ENCODE measurements at regions not wholly inside any gene's neighbourhood (a gene's known extent, or its start where the extent isn't known, plus 50 kb on each side); places are given as distances from the start of the nearest gene placed in this dataset.

DNA sequence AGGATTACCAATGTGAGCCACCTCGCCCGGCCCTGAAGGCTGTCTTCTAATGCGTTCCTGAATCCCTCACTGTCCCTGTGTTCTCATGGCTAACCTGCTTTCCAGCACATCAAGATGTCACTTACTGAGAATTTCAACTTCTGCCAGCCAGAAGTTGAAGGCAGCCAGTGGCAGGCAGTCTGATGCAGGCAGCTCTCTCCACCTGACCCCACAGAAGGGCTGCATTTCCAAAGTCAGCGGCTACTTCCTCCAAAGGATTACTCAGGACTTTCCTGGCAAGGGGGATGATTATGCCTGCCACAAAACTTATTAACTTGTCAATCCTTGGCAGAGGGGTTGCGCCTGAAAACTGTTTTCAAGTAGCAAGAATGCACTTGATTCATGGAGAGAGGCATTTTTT, 1219.4 kb downstream of the TYW1 start:
- intact Hi-C loops (cut with micrococcal nuclease): no loop called here
- no peak overlapping the region for H3K4me2 ChIP-seq (ENCODE audit: low read depth, low read length)
- no peak overlapping the region for H4K91ac ChIP-seq (ENCODE audit: insufficient read depth, low read depth, low read length)
- H2AK9ac ChIP-seq (replicated peaks; ENCODE audit: low read depth, low read length, poor library complexity): no peak overlapping the region
- in situ Hi-C loops (cut with MboI; ENCODE audit: low sequenced_read_pairs): no loop called here
- H3K56ac ChIP-seq (ENCODE audit: extremely low read depth, insufficient read depth, low read length): no peak overlapping the region
- no peak overlapping the region for H3K4me3 ChIP-seq (ENCODE audit: insufficient read depth, low read depth, low read length)
- no peak overlapping the region for H3K4ac ChIP-seq (ENCODE audit: low read depth, low read length)
- no peaks in the 10 kb centered on the region for H3K27me3 ChIP-seq (ENCODE audit: control insufficient read depth, insufficient read depth, low read length)
- H3K9ac ChIP-seq (ENCODE audit: low read depth, low read length): no peak overlapping the region
- no peak overlapping the region for H2BK5ac ChIP-seq (ENCODE audit: low read depth, low read length, poor library complexity, severe bottlenecking)
- H3K9me1 ChIP-seq (ENCODE audit: insufficient read depth, low read length): no peaks in the 10 kb centered on the region
- no TSS peak for BruUV-seq (replicated peaks)
- no peak overlapping the region for H3K14ac ChIP-seq (replicated peaks; ENCODE audit: low read depth, low read length)
- 64% methylated on average over 3 of the region's 5 CpGs; no CpG with 5 or more reads in 1 of the 2 experiments for WGBS, 2 experiments (ENCODE audit: extremely low coverage in 2 of 2, insufficient read length in 1 of 2)
- no peak overlapping the region for H3K18ac ChIP-seq (ENCODE audit: low read depth, low read length)
- no peaks in the 10 kb centered on the region for H3K36me3 ChIP-seq (ENCODE audit: control insufficient read depth, insufficient read depth, low read length)
- no peak overlapping the region for H2BK20ac ChIP-seq (ENCODE audit: low read depth, low read length)
- H2AFZ ChIP-seq (replicated peaks; ENCODE audit: low read length, poor library complexity): no peak overlapping the region
- TF ChIP-seq CEBPB (IDR thresholded peaks at IDR 0.05; ENCODE audit: low read depth, low read length) (no peak), CHD1 (IDR thresholded peaks at IDR 0.05; ENCODE audit: low read depth, low read length) (no peak), RAD21 (IDR thresholded peaks at IDR 0.05; ENCODE audit: low read length) (no peak), MAFK (IDR thresholded peaks at IDR 0.05; ENCODE audit: low read depth, low read length) (no peak), MXI1 (IDR thresholded peaks at IDR 0.05; ENCODE audit: borderline replicate concordance, low read depth, low read length) (no peak), FOS (IDR thresholded peaks at IDR 0.05; ENCODE audit: low read depth, low read length) (no peak), POLR2A (IDR thresholded peaks at IDR 0.05; ENCODE audit: low read depth, low read length) (no peak), RCOR1 (IDR thresholded peaks at IDR 0.05; ENCODE audit: insufficient replicate concordance, low read length) (no peak), MAZ (IDR thresholded peaks at IDR 0.05; ENCODE audit: borderline replicate concordance, low read depth, low read length) (no peak), SMC3 (IDR thresholded peaks at IDR 0.05; ENCODE audit: low read depth, low read length) (no peak), BHLHE40 (IDR thresholded peaks at IDR 0.05; ENCODE audit: low read depth, low read length) (no peak), RFX5 (IDR thresholded peaks at IDR 0.05; ENCODE audit: low read depth, low read length) (no peak), NFE2L2 (IDR thresholded peaks at IDR 0.05; ENCODE audit: low read depth, low read length) (no peak)
- TF ChIP-seq, protein P1, sequence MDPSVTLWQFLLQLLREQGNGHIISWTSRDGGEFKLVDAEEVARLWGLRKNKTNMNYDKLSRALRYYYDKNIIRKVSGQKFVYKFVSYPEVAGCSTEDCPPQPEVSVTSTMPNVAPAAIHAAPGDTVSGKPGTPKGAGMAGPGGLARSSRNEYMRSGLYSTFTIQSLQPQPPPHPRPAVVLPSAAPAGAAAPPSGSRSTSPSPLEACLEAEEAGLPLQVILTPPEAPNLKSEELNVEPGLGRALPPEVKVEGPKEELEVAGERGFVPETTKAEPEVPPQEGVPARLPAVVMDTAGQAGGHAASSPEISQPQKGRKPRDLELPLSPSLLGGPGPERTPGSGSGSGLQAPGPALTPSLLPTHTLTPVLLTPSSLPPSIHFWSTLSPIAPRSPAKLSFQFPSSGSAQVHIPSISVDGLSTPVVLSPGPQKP (IDR thresholded peaks at IDR 0.05; ENCODE audit: borderline replicate concordance, low read depth, low read length): no peak
- TF ChIP-seq, protein P2, sequence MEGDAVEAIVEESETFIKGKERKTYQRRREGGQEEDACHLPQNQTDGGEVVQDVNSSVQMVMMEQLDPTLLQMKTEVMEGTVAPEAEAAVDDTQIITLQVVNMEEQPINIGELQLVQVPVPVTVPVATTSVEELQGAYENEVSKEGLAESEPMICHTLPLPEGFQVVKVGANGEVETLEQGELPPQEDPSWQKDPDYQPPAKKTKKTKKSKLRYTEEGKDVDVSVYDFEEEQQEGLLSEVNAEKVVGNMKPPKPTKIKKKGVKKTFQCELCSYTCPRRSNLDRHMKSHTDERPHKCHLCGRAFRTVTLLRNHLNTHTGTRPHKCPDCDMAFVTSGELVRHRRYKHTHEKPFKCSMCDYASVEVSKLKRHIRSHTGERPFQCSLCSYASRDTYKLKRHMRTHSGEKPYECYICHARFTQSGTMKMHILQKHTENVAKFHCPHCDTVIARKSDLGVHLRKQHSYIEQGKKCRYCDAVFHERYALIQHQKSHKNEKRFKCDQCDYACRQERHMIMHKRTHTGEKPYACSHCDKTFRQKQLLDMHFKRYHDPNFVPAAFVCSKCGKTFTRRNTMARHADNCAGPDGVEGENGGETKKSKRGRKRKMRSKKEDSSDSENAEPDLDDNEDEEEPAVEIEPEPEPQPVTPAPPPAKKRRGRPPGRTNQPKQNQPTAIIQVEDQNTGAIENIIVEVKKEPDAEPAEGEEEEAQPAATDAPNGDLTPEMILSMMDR (conservative IDR thresholded peaks at IDR 0.05; ENCODE audit: low read depth, low read length): no peak
- TF ChIP-seq, protein P3, sequence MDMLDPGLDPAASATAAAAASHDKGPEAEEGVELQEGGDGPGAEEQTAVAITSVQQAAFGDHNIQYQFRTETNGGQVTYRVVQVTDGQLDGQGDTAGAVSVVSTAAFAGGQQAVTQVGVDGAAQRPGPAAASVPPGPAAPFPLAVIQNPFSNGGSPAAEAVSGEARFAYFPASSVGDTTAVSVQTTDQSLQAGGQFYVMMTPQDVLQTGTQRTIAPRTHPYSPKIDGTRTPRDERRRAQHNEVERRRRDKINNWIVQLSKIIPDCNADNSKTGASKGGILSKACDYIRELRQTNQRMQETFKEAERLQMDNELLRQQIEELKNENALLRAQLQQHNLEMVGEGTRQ (IDR thresholded peaks at IDR 0.05; ENCODE audit: low read depth, low read length): no peak
- H4K8ac ChIP-seq (ENCODE audit: low read depth in 2 of 2, low read length in 2 of 2): no peak overlapping the region
- no peak overlapping the region for H2AK5ac ChIP-seq (ENCODE audit: low read depth, low read length)
- H3K4me1 ChIP-seq (ENCODE audit: control insufficient read depth, insufficient read depth, low read length): no peaks in the 10 kb centered on the region
- H3K27ac ChIP-seq (ENCODE audit: insufficient read depth, low read length): no peak overlapping the region
- no peak for DNase-seq
- no peak overlapping the region for H3K23ac ChIP-seq (ENCODE audit: low read depth, low read length)
- H4K20me1 ChIP-seq (ENCODE audit: insufficient read depth, low read length): no peaks in the 10 kb centered on the region
- CTCF ChIA-PET: no interaction called here
- H3K9me3 ChIP-seq (ENCODE audit: control insufficient read depth, insufficient read depth, low read length): peaks cover 14% of the 10 kb centered on the region
- dilution Hi-C loops (cut with HindIII; ENCODE audit: low sequenced_read_pairs, unreplicated experiment): no loop called here
- H2BK15ac ChIP-seq (ENCODE audit: low read depth, low read length): no peak overlapping the region
- H2BK120ac ChIP-seq (ENCODE audit: low read depth, low read length): no peak overlapping the region
- POLR2A ChIA-PET (ENCODE audit: unreplicated experiment): no interaction called here
- no peak for ATAC-seq (ENCODE audit: low read depth)
- H3K79me1 ChIP-seq (ENCODE audit: low read depth in 1 of 2, low read length in 2 of 2): no peaks in the 10 kb centered on the region
- H4K5ac ChIP-seq (ENCODE audit: low read depth, low read length): no peak overlapping the region

Measured in IMR-90 (cell line).